HG02610 (cell line): ENCODE measurements at regions not wholly inside any gene's neighbourhood (a gene's known extent, or its start where the extent isn't known, plus 50 kb on each side); places are given as distances from the start of the nearest gene placed in this dataset.

Experiments
- ATAC-seq: cut with Tn5 transposase; IDR thresholded peaks from one replicate; pipeline ENCODE4 v1.9.1; 2021; ENCODE audit warnings: mild to moderate bottlenecking, moderate library complexity; ENCODE audit not compliant: unreplicated experiment

GRCh38 chr17:73750975-73751374 lies 106.7 kb upstream of the SDK2 start:
- ATAC-seq: no peak

GRCh38 chr17:73753751-73754496 lies 109.7 kb upstream of the SDK2 start:
- ATAC-seq: no peak

- no peak for ATAC-seq
These were observed 110.7 kb upstream of the SDK2 start for GRCh38 chr17:73754886-73755400.

- no peak for ATAC-seq
These were observed 113.2 kb upstream of the SDK2 start for GRCh38 chr17:73757420-73757819.

- ATAC-seq: no peak
These were observed 114.0 kb upstream of the SDK2 start for GRCh38 chr17:73758245-73758644.

- no peak for ATAC-seq
These were observed 115.1 kb upstream of the SDK2 start for GRCh38 chr17:73759324-73759723.

- no peak for ATAC-seq
These were observed 115.6 kb upstream of the SDK2 start for GRCh38 chr17:73759734-73760438.

GRCh38 chr17:73760439-73760758 lies 116.2 kb upstream of the SDK2 start:
- no peak for ATAC-seq

GRCh38 chr17:73765824-73766563 lies 121.7 kb upstream of the SDK2 start:
- no peak for ATAC-seq

GRCh38 chr17:73767696-73768095 lies 123.5 kb upstream of the SDK2 start:
- no peak for ATAC-seq

GRCh38 chr17:73768691-73769090 lies 124.4 kb upstream of the SDK2 start:
- no peak for ATAC-seq

- no peak for ATAC-seq
These were observed 125.2 kb upstream of the SDK2 start for GRCh38 chr17:73769479-73769878.

GRCh38 chr17:73770115-73770848 lies 126.0 kb upstream of the SDK2 start:
- no peak for ATAC-seq

GRCh38 chr17:73770849-73771229 lies 126.6 kb upstream of the SDK2 start:
- no peak for ATAC-seq

- ATAC-seq: no peak
These were observed 128.0 kb upstream of the SDK2 start for GRCh38 chr17:73772107-73772705.

GRCh38 chr17:73773702-73774101 lies 129.5 kb upstream of the SDK2 start:
- ATAC-seq: no peak

GRCh38 chr17:73774852-73775251 lies 130.6 kb upstream of the SDK2 start:
- ATAC-seq: no peak

- ATAC-seq: no peak
These were observed 132.3 kb upstream of the SDK2 start for GRCh38 chr17:73776351-73777130.

GRCh38 chr17:73777131-73777449 lies 132.8 kb upstream of the SDK2 start:
- no peak for ATAC-seq

- ATAC-seq: no peak
These were observed 138.0 kb upstream of the SDK2 start for GRCh38 chr17:73782231-73782630.
